CD14-positive monocyte (primary cell): ENCODE measurements at regions not wholly inside any gene's neighbourhood (a gene's known extent, or its start where the extent isn't known, plus 50 kb on each side); places are given as distances from the start of the nearest gene placed in this dataset.

ENCODE experiments used
- DNase-seq, 3 donors: peaks; one replicate each; pipeline ENCODE4 v3.0.0-alpha.2; 2011 to 2022
- H2AFZ ChIP-seq: 2 replicates; pipeline ENCODE4 v1.6.0; 2012; ENCODE audit warnings: mild to moderate bottlenecking, low read depth, low read length, inconsistent platforms; ENCODE audit not compliant: insufficient read depth, poor library complexity, severe bottlenecking
- H3K27ac ChIP-seq, 2 donors: 1 replicate in 1 of 2; 2 replicates in 1 of 2; pipeline ENCODE4 v1.5.1; 2012 to 2013; ENCODE audit warnings: low read length in 2 of 2, control low read depth in 1 of 2, inconsistent platforms in 1 of 2, low read depth in 1 of 2, mild to moderate bottlenecking in 1 of 2
- H3K27me3 ChIP-seq, 2 donors: one replicate each; pipeline versions ENCODE4 v1.6.0 to v1.6.1; 2011 to 2013; ENCODE audit warnings: low read length in 2 of 2; ENCODE audit not compliant: control insufficient read depth in 2 of 2, insufficient read depth in 2 of 2
- H3K36me3 ChIP-seq, 2 donors: replicated peaks in 1 of 2; 1 replicate in 1 of 2; 2 replicates in 1 of 2; pipeline versions ENCODE4 v1.5.1 to v1.6.1; 2012 to 2013; ENCODE audit warnings: low read length in 2 of 2, control low read depth in 1 of 2, inconsistent platforms in 1 of 2, mild to moderate bottlenecking in 1 of 2; ENCODE audit not compliant: insufficient read depth in 2 of 2, control insufficient read depth in 1 of 2
- H3K4me1 ChIP-seq, 2 donors: 1 replicate in 1 of 2; 2 replicates in 1 of 2; pipeline versions ENCODE4 v1.5.1 to v1.6.1; 2012 to 2013; ENCODE audit warnings: low read length in 2 of 2, control low read depth in 1 of 2, inconsistent platforms in 1 of 2, mild to moderate bottlenecking in 1 of 2, moderate library complexity in 1 of 2; ENCODE audit not compliant: insufficient read depth in 2 of 2, control insufficient read depth in 1 of 2
- H3K4me2 ChIP-seq: replicated peaks from 2 replicates; pipeline ENCODE3; 2012; ENCODE audit warnings: low read length, moderate library complexity, mild to moderate bottlenecking; ENCODE audit not compliant: poor library complexity, severe bottlenecking; ENCODE audit errors: extremely low read depth
- H3K4me3 ChIP-seq, 3 experiments: fragments of 200-600 bp in 1 of 3; sonication (generic) in 1 of 3; replicated peaks in 1 of 3; 1 replicate in 2 of 3; 2 replicates in 1 of 3; pipeline ENCODE4 v1.5.1; 2011 to 2013; ENCODE audit warnings: low read length in 3 of 3, mild to moderate bottlenecking in 3 of 3, control low read depth in 2 of 3, low read depth in 2 of 3, inconsistent platforms in 1 of 3, moderate library complexity in 1 of 3
- H3K79me2 ChIP-seq: 2 replicates; pipeline ENCODE4 v1.6.0; 2012; ENCODE audit warnings: mild to moderate bottlenecking, control low read depth, inconsistent platforms, low read length, moderate library complexity; ENCODE audit not compliant: insufficient read depth
- H3K9ac ChIP-seq: 2 replicates; pipeline ENCODE4 v1.6.0; 2017; ENCODE audit warnings: low read length, mild to moderate bottlenecking; ENCODE audit not compliant: insufficient read depth, poor library complexity, severe bottlenecking
- H3K9me3 ChIP-seq, 2 donors: replicated peaks in 1 of 2; 1 replicate in 1 of 2; 2 replicates in 1 of 2; pipeline versions ENCODE4 v1.5.1 to v1.6.1; 2012 to 2013; ENCODE audit warnings: low read length in 2 of 2, control low read depth in 1 of 2; ENCODE audit not compliant: control insufficient read depth in 1 of 2, insufficient read depth in 1 of 2
- H4K20me1 ChIP-seq: 2 replicates; pipeline ENCODE4 v1.6.0; 2012; ENCODE audit warnings: mild to moderate bottlenecking, low read length, control low read depth, moderate library complexity; ENCODE audit not compliant: insufficient read depth
- H3K27ac Mint-ChIP-seq, 7 donors: one replicate each; pipeline ENCODE4 v1.8.0; 2020; ENCODE audit warnings: mild to moderate bottlenecking in 7 of 7, mixed read lengths in 7 of 7, moderate library complexity in 6 of 7, inconsistent platforms in 2 of 7
- H3K27me3 Mint-ChIP-seq, 3 donors: one replicate each; pipeline ENCODE4 v1.8.0; 2021 to 2022; ENCODE audit warnings: low read depth in 3 of 3, mild to moderate bottlenecking in 3 of 3, mixed read lengths in 3 of 3, moderate library complexity in 3 of 3, inconsistent platforms in 1 of 3
- H3K36me3 Mint-ChIP-seq, 2 donors: one replicate each; pipeline ENCODE4 v1.8.0; 2020; ENCODE audit warnings: mixed read lengths in 2 of 2, inconsistent platforms in 1 of 2, mild to moderate bottlenecking in 1 of 2
- H3K4me1 Mint-ChIP-seq: one replicate; pipeline ENCODE4 v1.8.0; 2020; ENCODE audit warnings: mild to moderate bottlenecking, mixed read lengths
- H3K4me3 Mint-ChIP-seq, 2 donors: one replicate each; pipeline ENCODE4 v1.8.0; 2020; ENCODE audit warnings: mild to moderate bottlenecking in 2 of 2, mixed read lengths in 2 of 2, moderate library complexity in 1 of 2
- H3K9me3 Mint-ChIP-seq, 7 donors: one replicate each; pipeline ENCODE4 v1.8.0; 2020 to 2022; ENCODE audit warnings: mixed read lengths in 7 of 7, mild to moderate bottlenecking in 6 of 7, moderate library complexity in 6 of 7, inconsistent platforms in 2 of 7
- CTCF ChIP-seq: fragments of 200-600 bp; IDR thresholded peaks from one replicate; pipeline ENCODE4 v1.8.0; 2022; ENCODE audit warnings: antibody characterized with exemption, mild to moderate bottlenecking
- WGBS: methylation state at CpG from one replicate; pipeline ENCODE4 v1.1.5; 2013; ENCODE audit warnings: missing lambda C conversion rate; ENCODE audit not compliant: insufficient coverage; 5-methylcytosine and 5-hydroxymethylcytosine counted together
- intact Hi-C, 2 donors: fragments of 100-400 bp; cut with micrococcal nuclease; formaldehyde crosslinking; loops; one replicate each; pipeline versions ENCODE4 v1.15.0 to v1.15.1; 2023

- DNase-seq, result no peak
- H3K4me1 Mint-ChIP-seq, result no peaks in the 10 kb centered on the region
- intact Hi-C loops, result no loop called here
These were observed 222.7 kb downstream of the SHOX start for GRCh38 chrX:853304-853703.

GRCh38 chrX:850471-850916 is 219.9 kb downstream of the SHOX start:
- Histone ChIP-seq H3K27me3 (no peaks in the 10 kb centered on the region), H3K79me2 (no peaks in the 10 kb centered on the region), H3K9me3 (no peaks in the 10 kb centered on the region), H3K36me3 (no peaks in the 10 kb centered on the region), H3K4me1 (no peaks in the 10 kb centered on the region), H2AFZ (no peak overlapping the region), H3K27ac (no peak overlapping the region), H3K4me3 (no peak overlapping the region), H3K4me2 (no peak overlapping the region), H3K9ac (no peak overlapping the region), H4K20me1 (no peaks in the 10 kb centered on the region)
- no peaks in the 10 kb centered on the region for H3K36me3 Mint-ChIP-seq
- no peak for DNase-seq
- H3K9me3 Mint-ChIP-seq, result peaks cover 0 to 12% (median 1%) of the 10 kb centered on the region in 7 donors
- WGBS, result 3% methylated on average over 4 of the region's 11 CpGs
- TF ChIP-seq CTCF, result no peak
- intact Hi-C loops, result no loop called here
- no peaks in the 10 kb centered on the region for H3K4me1 Mint-ChIP-seq
- H3K4me3 Mint-ChIP-seq, result no peak overlapping the region
- H3K27ac Mint-ChIP-seq, result peak overlapping the region in 1 of 7 donors; percentile 46
- H3K27me3 Mint-ChIP-seq, result peaks cover 18 to 23% (median 19%) of the 10 kb centered on the region in 3 donors

More at GRCh38 chrX:853304-853703, 222.7 kb downstream of the SHOX start:
- Histone ChIP-seq H3K9me3 (no peaks in the 10 kb centered on the region), H4K20me1 (no peaks in the 10 kb centered on the region), H3K27ac (no peak overlapping the region), H3K9ac (no peak overlapping the region), H3K27me3 (no peaks in the 10 kb centered on the region), H2AFZ (no peak overlapping the region), H3K4me3 (no peak overlapping the region), H3K4me1 (no peaks in the 10 kb centered on the region), H3K36me3 (no peaks in the 10 kb centered on the region), H3K79me2 (no peaks in the 10 kb centered on the region), H3K4me2 (no peak overlapping the region)
- no peak overlapping the region for H3K27ac Mint-ChIP-seq
- H3K27me3 Mint-ChIP-seq, result peaks cover 14 to 22% (median 20%) of the 10 kb centered on the region in 3 donors
- H3K9me3 Mint-ChIP-seq, result peaks cover 0 to 14% (median 1%) of the 10 kb centered on the region in 7 donors
- H3K36me3 Mint-ChIP-seq, result no peaks in the 10 kb centered on the region
- no peak for TF ChIP-seq CTCF
- 56% methylated on average over 3 of the region's 7 CpGs for WGBS
- no peak overlapping the region for H3K4me3 Mint-ChIP-seq
